WTC11 (cell line): ENCODE measurements at regions not wholly inside any gene's neighbourhood (a gene's known extent, or its start where the extent isn't known, plus 50 kb on each side); places are given as distances from the start of the nearest gene placed in this dataset.

Experiments used
- ATAC-seq: fragments of 200-7000 bp; cut with Tn5 transposase; 2 replicates; pipeline ENCODE4 v1.10.0; 2021; ENCODE audit warnings: mild to moderate bottlenecking, moderate library complexity
- CTCF ChIA-PET: fragments of 300-600 bp; sonication (Branson Sonifier 250); formaldehyde crosslinking; loops from one replicate; lab custom pipeline; 2021; ENCODE audit warnings: antibody characterized with exemption; lab: Charles Lee
- POLR2A ChIA-PET: fragments of 350-600 bp; sonication (Branson Sonifier 250); formaldehyde crosslinking; loops from one replicate; lab custom pipeline; 2021; ENCODE audit warnings: antibody characterized with exemption; lab: Charles Lee
- DNase-seq: peaks from one replicate; pipeline ENCODE4 v3.0.0; 2021; ENCODE audit warnings: low spot score
- H3K27ac Mint-ChIP-seq: 2 replicates; pipeline ENCODE4 v1.8.0; 2021; ENCODE audit warnings: mixed read lengths
- H3K27me3 Mint-ChIP-seq: 2 replicates; pipeline ENCODE4 v1.8.0; 2021; ENCODE audit warnings: low read depth, mild to moderate bottlenecking, moderate library complexity, mixed read lengths
- H3K36me3 Mint-ChIP-seq: 2 replicates; pipeline ENCODE4 v1.8.0; 2021; ENCODE audit warnings: mixed read lengths
- H3K4me1 Mint-ChIP-seq: 2 replicates; pipeline ENCODE4 v1.8.0; 2022; ENCODE audit warnings: mixed read lengths
- H3K4me3 Mint-ChIP-seq: 2 replicates; pipeline ENCODE4 v1.8.0; 2021; ENCODE audit warnings: mild to moderate bottlenecking, moderate library complexity, mixed read lengths
- H3K9me3 Mint-ChIP-seq: 2 replicates; pipeline ENCODE4 v1.8.0; 2021; ENCODE audit warnings: mixed read lengths
- AR ChIP-seq: fragments of 250-450 bp; sonication (Bioruptor Pico); IDR thresholded peaks from 2 replicates; pipeline ENCODE4 v1.9.0; 2021; ENCODE audit warnings: mild to moderate bottlenecking
- CBFB ChIP-seq: sonication (generic); formaldehyde crosslinking; IDR thresholded peaks from 2 replicates; pipeline ENCODE4 v1.8.1; 2022; ENCODE audit warnings: mild to moderate bottlenecking, low read depth, missing genetic modification reagents
- E2F5 ChIP-seq: sonication (generic); formaldehyde crosslinking; IDR thresholded peaks from 2 replicates; pipeline ENCODE4 v1.8.1; 2022; ENCODE audit warnings: mild to moderate bottlenecking, moderate library complexity, missing genetic modification reagents
- GRHL2 ChIP-seq: fragments of 250-450 bp; sonication (Bioruptor Pico); IDR thresholded peaks from 2 replicates; pipeline ENCODE4 v1.8.0; 2022; ENCODE audit warnings: mild to moderate bottlenecking, moderate library complexity; ENCODE audit not compliant: insufficient replicate concordance, severe bottlenecking
- KAT7 ChIP-seq: sonication (generic); formaldehyde crosslinking; IDR thresholded peaks from 2 replicates; pipeline ENCODE4 v1.8.1; 2023; ENCODE audit warnings: missing genetic modification reagents, mild to moderate bottlenecking, borderline replicate concordance
- NR2C2 ChIP-seq: sonication (generic); formaldehyde crosslinking; IDR thresholded peaks from 2 replicates; pipeline ENCODE4 v1.8.0; 2022; ENCODE audit warnings: mild to moderate bottlenecking, missing genetic modification reagents
- NR3C1 ChIP-seq: sonication (generic); formaldehyde crosslinking; conservative IDR thresholded peaks from 2 replicates; pipeline ENCODE4 v1.8.1; 2023; ENCODE audit warnings: low read depth, mild to moderate bottlenecking, missing genetic modification reagents
- PRDM15 ChIP-seq: sonication (generic); formaldehyde crosslinking; IDR thresholded peaks from 2 replicates; pipeline ENCODE4 v1.8.0; 2022; ENCODE audit warnings: missing genetic modification reagents
- RORB ChIP-seq: fragments of 250-450 bp; sonication (Bioruptor Pico); IDR thresholded peaks from 2 replicates; pipeline ENCODE4 v1.9.0; 2021; ENCODE audit warnings: mild to moderate bottlenecking
- SOX15 ChIP-seq: fragments of 250-450 bp; sonication (Bioruptor Pico); IDR thresholded peaks from 2 replicates; pipeline ENCODE4 v1.9.0; 2021; ENCODE audit warnings: mild to moderate bottlenecking
- SP1 ChIP-seq: sonication (generic); formaldehyde crosslinking; conservative IDR thresholded peaks from 2 replicates; pipeline ENCODE4 v1.8.1; 2022; ENCODE audit warnings: missing genetic modification reagents
- STAT6 ChIP-seq: sonication (generic); formaldehyde crosslinking; conservative IDR thresholded peaks from 2 replicates; pipeline ENCODE4 v1.8.1; 2023; ENCODE audit warnings: mild to moderate bottlenecking, low read depth, missing genetic modification reagents, moderate library complexity
- USF1 ChIP-seq: sonication (generic); formaldehyde crosslinking; IDR thresholded peaks from 2 replicates; pipeline ENCODE4 v1.8.0; 2022; ENCODE audit warnings: mild to moderate bottlenecking, missing genetic modification reagents
- USF2 ChIP-seq: sonication (generic); formaldehyde crosslinking; IDR thresholded peaks from 2 replicates; pipeline ENCODE4 v1.8.1; 2023; ENCODE audit warnings: mild to moderate bottlenecking, missing genetic modification reagents, moderate library complexity
- ZNF425 ChIP-seq: fragments of 250-450 bp; sonication (Bioruptor Pico); conservative IDR thresholded peaks from 2 replicates; pipeline ENCODE4 v1.9.0; 2021; ENCODE audit warnings: mild to moderate bottlenecking
- ZNF512 ChIP-seq: sonication (generic); formaldehyde crosslinking; IDR thresholded peaks from 2 replicates; pipeline ENCODE4 v1.8.1; 2022; ENCODE audit warnings: missing genetic modification reagents, borderline replicate concordance
- ZNF532 ChIP-seq: fragments of 250-450 bp; sonication (Bioruptor Pico); IDR thresholded peaks from 2 replicates; pipeline ENCODE4 v1.9.0; 2021; ENCODE audit warnings: mild to moderate bottlenecking, borderline replicate concordance

- H3K4me3 Mint-ChIP-seq = no peak overlapping the region
- TF ChIP-seq PRDM15 (CRISPR knock-in tag) = no peak
- TF ChIP-seq GRHL2 = no peak
- no peak for TF ChIP-seq ZNF425 (CRISPR knock-in tag)
- TF ChIP-seq RORB (CRISPR knock-in tag) = no peak
- TF ChIP-seq STAT6 (CRISPR knock-in tag) = no peak
- TF ChIP-seq KAT7 = no peak
- TF ChIP-seq SP1 (CRISPR knock-in tag) = no peak
- no peak for TF ChIP-seq NR2C2 (CRISPR knock-in tag)
- no peak for TF ChIP-seq CBFB (CRISPR knock-in tag)
- no peak for TF ChIP-seq USF2 (CRISPR knock-in tag)
- TF ChIP-seq NR3C1 = no peak
- TF ChIP-seq E2F5 (CRISPR knock-in tag) = no peak
- TF ChIP-seq USF1 (CRISPR knock-in tag) = no peak
- TF ChIP-seq AR (CRISPR knock-in tag) = no peak
- TF ChIP-seq ZNF512 (CRISPR knock-in tag) = no peak
- TF ChIP-seq SOX15 = no peak
- no peak for TF ChIP-seq ZNF532 (CRISPR knock-in tag)
- TF ChIP-seq, all 79 proteins: peak for 0
- ChIA-PET CTCF (interaction anchor here (0.6 kb wide), 1 partner anchor 329 kb away, joined by 3 read pairs; no protein-coding TSS in a partner anchor), POLR2A (no interaction called here)
- Mint-ChIP-seq H3K4me1 (peaks cover 24% of the 10 kb centered on the region), H3K27ac (no peak overlapping the region), H3K27me3 (no peaks in the 10 kb centered on the region), H3K36me3 (no peaks in the 10 kb centered on the region), H3K9me3 (no peaks in the 10 kb centered on the region)
- DNase-seq = no peak
- ATAC-seq = no peak
These were observed 388.9 kb upstream of the MAP3K7 start for GRCh38 chr6:90975741-90976140.
